ENCODE measurements at regions not wholly inside any gene's neighbourhood (a gene's known extent, or its start where the extent isn't known, plus 50 kb on each side); places are given as distances from the start of the nearest gene placed in this dataset.

DNA sequence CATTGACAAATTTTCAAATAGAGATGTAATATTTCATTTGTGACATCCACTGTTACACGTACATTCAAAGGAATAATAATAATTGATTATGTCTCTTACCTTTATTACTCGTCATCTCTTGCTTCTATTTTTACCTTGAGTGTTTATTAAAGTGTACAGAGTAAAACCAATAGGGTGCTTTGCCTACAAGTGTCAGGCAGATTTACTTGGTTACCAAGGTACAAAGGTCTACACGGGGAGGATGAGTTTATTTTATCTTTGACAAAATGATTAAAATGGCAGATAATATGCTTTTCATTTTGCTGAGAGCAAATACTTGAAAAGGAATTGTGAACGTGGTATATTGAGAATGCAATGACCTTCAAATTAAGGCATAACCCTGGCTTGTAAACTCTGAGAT is 137.8 kb upstream of the SOX5 start:
- in situ Hi-C loops (cut with HindIII; ENCODE audit: low sequenced_read_pairs) = no loop called here
- DNase-seq (ENCODE audit: low read depth, low spot score) = no peak
- no peak overlapping the region for H3K4me3 ChIP-seq (ENCODE audit: low read depth, low read length)
- TF ChIP-seq, protein P1, sequence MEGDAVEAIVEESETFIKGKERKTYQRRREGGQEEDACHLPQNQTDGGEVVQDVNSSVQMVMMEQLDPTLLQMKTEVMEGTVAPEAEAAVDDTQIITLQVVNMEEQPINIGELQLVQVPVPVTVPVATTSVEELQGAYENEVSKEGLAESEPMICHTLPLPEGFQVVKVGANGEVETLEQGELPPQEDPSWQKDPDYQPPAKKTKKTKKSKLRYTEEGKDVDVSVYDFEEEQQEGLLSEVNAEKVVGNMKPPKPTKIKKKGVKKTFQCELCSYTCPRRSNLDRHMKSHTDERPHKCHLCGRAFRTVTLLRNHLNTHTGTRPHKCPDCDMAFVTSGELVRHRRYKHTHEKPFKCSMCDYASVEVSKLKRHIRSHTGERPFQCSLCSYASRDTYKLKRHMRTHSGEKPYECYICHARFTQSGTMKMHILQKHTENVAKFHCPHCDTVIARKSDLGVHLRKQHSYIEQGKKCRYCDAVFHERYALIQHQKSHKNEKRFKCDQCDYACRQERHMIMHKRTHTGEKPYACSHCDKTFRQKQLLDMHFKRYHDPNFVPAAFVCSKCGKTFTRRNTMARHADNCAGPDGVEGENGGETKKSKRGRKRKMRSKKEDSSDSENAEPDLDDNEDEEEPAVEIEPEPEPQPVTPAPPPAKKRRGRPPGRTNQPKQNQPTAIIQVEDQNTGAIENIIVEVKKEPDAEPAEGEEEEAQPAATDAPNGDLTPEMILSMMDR (IDR thresholded peaks at IDR 0.05; ENCODE audit: low read depth, low read length) = no peak

DNA sequence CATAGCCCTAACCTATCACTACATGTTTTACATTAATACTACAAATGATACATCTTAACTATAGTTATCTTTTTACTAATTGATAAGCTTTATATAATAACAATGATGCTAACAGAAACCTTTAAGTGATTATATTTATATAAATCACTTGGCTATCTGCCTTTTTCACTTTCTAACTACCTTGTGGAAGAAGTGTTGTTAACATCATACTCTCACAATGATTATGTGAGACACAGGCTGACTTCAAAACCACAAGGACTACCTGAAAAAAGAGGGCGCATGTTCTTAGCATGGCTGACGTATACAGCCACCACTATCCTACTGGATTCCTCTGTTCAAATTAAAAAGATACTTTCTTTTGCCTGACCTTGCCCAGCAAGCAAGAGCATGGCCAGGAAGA is 135.3 kb upstream of the SOX5 start:
- no peak overlapping the region for H3K4me3 ChIP-seq (ENCODE audit: low read depth, low read length)
- no peak for DNase-seq (ENCODE audit: low read depth, low spot score)
- TF ChIP-seq, protein P1 (IDR thresholded peaks at IDR 0.05; ENCODE audit: low read depth, low read length) = no peak
- in situ Hi-C loops (cut with HindIII; ENCODE audit: low sequenced_read_pairs) = no loop called here

DNA sequence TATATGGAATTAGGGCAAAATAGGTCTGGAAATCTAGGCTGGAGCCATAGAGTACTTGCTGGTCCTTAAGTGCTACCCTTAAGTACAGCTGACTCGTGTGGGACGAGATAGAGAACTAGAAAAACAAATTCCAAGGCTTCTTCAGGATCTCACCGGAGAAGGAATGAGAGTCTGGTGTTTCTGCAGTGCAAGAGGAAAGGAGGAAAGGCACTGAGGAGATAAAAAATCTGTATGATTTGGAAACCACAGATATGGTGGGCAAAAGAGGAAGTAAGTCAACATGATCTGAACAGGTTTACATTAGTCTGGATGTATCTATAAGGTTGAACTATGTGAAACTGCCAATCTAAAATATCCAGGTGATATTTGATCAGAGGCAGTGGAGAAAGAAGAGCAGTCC is 134.4 kb upstream of the SOX5 start:
- TF ChIP-seq, protein P1 (IDR thresholded peaks at IDR 0.05; ENCODE audit: low read depth, low read length) = no peak
- DNase-seq (ENCODE audit: low read depth, low spot score) = no peak
- H3K4me3 ChIP-seq (ENCODE audit: low read depth, low read length) = no peak overlapping the region
- in situ Hi-C loops (cut with HindIII; ENCODE audit: low sequenced_read_pairs) = no loop called here

DNA sequence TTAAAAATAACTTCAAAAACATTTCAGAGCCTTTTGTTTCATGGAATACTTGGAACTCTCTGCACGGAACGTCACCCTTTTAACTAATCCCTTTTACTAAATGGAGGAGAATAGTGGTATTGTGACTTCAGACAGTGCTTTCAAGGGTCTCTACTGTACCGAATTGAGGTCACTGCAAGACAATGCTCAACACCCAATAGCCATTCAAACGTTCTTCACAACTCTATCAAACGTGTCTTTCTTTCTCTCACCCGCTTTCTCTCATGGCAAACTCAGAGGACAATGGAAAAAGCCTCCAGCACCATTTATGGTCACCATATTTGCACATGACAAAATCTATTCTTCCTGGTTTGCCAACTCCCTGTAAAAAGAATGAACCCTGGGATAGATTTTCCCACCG is 132.1 kb upstream of the SOX5 start:
- in situ Hi-C loops (cut with HindIII; ENCODE audit: low sequenced_read_pairs) = no loop called here
- TF ChIP-seq, protein P1 (IDR thresholded peaks at IDR 0.05; ENCODE audit: low read depth, low read length) = no peak
- no peak overlapping the region for H3K4me3 ChIP-seq (ENCODE audit: low read depth, low read length)
- DNase-seq (ENCODE audit: low read depth, low spot score) = no peak

DNA sequence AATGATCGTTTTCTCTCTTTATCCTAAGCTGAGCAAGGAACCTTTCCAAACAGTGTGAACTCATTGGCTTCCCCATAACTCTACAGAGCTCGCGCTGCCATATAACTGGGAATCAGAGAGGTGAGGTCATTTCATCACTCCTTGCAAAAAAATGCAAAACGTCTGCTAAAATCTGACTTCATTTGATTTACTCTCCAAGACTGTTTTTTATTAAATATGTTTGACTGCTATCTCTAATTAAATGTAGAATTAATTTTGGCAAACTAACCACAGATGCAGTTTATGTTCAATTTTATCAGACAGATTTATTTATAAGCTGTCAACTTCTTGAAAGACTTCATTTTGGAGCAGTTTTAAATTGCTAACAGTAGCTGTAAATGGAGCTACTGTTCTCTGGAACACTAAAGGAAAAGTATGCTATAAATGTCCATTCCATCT is 131.6 kb upstream of the SOX5 start:
- in situ Hi-C loops (cut with HindIII; ENCODE audit: low sequenced_read_pairs) = no loop called here
- no peak for DNase-seq (ENCODE audit: low read depth, low spot score)
- TF ChIP-seq, protein P1 (IDR thresholded peaks at IDR 0.05; ENCODE audit: low read depth, low read length) = no peak
- H3K4me3 ChIP-seq (ENCODE audit: low read depth, low read length) = no peak overlapping the region

DNA sequence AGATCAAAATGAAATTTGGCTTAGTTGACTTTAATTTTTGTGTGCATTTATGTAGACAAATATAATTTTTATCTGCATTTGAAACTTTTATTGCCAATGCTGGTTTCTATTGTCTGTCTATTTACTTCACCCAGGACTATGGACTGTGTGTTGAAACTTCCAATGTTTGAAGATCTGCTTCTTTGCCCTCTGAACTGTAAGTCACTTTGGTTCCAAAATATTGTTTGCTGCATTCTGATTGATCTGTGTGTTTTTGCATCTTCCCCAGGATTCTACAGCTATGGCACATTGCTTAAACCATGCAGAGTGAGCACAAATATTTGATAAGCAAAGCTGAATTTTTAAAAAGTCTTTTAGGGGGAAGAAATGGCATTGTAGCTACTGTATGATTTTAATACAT is 131.0 kb upstream of the SOX5 start:
- in situ Hi-C loops (cut with HindIII; ENCODE audit: low sequenced_read_pairs) = no loop called here
- TF ChIP-seq, protein P1 (IDR thresholded peaks at IDR 0.05; ENCODE audit: low read depth, low read length) = no peak

DNA sequence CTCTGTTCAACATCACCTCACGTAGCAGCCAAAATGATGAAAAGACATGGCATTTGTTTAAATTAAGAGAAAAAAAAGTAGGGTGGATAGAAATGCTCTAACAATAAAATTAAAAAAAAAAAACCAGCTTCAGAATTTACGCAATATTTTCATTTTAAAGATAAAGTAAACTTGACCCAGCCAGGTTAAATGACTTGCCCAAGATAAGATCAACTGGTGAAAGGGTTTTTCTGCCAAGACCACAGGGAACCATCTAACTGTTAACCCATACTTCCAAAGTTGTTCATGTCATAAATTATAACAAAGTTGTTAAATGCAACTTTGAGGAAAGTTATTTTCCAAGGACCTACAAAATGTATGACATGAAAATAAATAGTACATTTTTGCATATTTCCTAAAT is 129.6 kb upstream of the SOX5 start:
- in situ Hi-C loops (cut with HindIII; ENCODE audit: low sequenced_read_pairs) = no loop called here
- no peak overlapping the region for H3K4me3 ChIP-seq (ENCODE audit: low read depth, low read length)
- TF ChIP-seq, protein P1 (IDR thresholded peaks at IDR 0.05; ENCODE audit: low read depth, low read length) = no peak
- DNase-seq (ENCODE audit: low read depth, low spot score) = no peak

More for the DNA sequence above, 131.0 kb upstream of the SOX5 start:
- no peak overlapping the region for H3K4me3 ChIP-seq (ENCODE audit: low read depth, low read length)
- DNase-seq (ENCODE audit: low read depth, low spot score) = no peak

All from astrocyte of the spinal cord (primary cell).